ENCODE measurements at regions not wholly inside any gene's neighbourhood (a gene's known extent, or its start where the extent isn't known, plus 50 kb on each side); places are given as distances from the start of the nearest gene placed in this dataset.

DNA sequence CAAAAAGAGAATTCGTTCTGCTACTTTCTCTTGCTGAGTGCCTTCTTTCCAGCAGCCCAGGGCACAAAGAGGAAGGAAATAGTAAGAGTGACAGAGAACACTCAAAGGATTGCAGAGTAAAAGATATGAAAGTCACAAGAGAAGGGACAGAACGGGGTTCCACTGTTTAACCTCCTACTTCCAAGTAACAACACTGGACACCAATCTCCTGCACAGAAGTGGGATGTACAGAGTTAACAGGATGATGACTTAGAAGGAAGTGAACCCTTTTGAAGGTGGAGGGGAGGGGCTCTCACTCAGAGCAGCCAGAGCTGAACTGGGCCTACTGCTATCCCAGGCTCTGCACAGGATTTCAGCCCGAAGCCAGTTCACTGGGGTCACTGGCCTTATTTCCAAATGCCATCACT is 130.1 kb upstream of the PRICKLE2 start:
- intact Hi-C loops (cut with micrococcal nuclease): no loop called here

DNA sequence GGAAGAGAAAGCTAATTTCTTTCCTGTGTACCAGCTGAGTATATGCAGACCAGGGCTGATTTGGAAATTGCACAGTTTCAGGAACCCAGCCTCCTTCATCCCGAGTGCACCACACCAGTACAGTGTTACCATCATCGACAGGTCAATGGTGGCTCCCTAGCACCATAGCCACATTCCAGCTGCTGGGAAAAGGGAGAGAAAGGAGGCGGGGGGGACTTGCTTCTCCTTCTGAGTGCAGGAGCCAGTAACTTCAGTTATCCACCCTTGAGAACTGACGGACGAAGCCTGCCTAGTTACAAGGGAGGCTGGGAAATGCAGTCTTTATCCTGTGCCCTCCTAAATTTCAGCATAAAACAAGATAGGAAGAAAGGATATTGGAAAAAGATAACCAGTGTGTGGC is 129.7 kb upstream of the PRICKLE2 start:
- intact Hi-C loops (cut with micrococcal nuclease): no loop called here

DNA sequence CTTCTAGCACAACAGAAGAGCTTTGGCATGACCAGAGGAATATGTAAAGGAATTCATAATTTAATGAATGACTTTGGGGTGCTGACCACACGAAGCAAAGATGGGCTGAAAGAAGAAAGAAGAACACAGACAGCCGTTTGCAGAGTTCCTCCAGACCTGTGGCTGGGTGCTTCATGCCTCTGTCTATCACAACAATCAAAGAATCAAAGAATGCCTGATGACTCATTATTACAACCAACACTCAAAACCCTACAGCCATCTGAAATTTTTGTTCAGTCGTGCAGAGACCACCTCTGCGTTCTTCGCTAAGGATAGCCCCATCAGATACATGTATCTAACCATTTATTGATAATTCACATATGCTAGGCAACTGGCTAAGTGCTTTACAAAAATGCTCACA is 129.0 kb upstream of the PRICKLE2 start:
- intact Hi-C loops (cut with micrococcal nuclease): no loop called here

DNA sequence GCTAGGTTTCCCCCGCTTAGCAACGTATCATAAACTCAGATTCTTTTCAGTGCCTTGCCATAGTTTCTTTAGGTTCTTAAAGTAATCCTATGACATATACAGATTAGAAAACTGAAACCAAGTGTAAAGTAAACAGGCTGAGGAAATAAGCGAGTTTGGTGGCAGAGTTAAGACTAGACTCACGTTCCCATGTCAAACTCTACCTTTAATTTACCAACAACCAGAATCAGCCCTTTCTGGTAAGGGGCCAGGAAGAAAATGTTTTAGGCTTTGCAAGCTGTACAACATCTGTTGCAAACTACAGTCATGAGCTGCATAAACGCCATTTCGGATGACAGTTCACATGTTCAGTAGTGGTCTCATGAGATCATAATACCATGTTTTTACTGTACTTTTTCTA is 128.0 kb upstream of the PRICKLE2 start:
- intact Hi-C loops (cut with micrococcal nuclease): no loop called here

DNA sequence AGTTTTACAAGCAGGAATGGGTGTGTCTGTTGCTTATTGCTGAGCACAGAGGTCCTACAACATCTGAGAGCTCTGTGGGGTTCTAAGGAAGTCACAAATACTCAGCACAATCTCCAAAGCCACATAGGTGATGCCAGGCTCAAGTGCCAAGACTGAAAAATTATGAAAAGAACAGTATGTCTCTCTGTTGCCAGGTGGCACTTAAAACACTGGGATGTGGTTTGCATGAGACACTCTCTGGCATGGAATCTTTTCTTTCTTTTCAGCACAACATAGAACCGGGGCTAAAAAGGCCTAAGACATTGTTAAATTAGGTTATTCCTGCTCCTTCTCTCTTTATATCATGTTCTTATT is 127.3 kb upstream of the PRICKLE2 start:
- intact Hi-C loops (cut with micrococcal nuclease): no loop called here

DNA sequence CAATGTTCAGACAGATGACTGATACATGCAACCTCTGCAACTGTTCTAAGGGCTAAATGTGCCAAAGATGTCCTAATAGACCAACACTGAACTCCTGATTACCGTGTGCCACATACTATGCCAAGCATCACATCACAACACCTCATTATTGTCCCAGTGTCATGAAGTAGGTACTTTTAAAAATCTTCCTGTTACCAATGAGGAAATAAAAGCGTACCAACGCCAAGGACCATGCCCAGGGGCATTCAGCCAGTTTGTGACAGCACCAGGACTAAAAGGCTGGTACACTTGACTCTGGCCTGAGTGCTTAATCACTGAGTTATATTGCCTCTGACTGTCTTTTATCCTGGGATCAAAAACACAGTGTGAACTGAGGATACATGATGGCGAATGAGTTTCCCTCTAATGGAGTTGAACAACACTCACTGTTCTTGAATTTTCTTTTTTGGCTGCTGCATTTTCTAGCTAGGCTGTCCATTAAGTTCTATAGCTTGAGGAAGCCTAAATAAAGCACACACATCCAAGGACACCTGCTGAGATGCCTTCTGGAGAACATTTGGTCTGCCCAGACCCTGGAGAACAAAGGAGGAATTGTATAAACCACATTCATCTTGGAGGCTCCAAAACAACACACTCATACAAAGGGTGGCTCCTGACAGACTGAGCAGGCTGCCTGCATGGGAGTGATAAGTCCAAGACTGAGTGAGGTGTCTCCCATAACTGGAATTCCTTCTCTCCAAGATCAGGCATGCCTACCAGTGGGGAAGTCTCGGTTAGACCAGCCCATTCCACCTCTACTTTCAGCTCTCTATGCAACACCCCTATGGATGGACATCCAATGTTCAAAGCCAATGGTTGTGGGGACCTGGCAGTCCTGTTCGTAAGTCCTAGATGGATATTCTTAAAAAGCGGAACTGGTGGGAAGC is 126.7 kb upstream of the PRICKLE2 start:
- intact Hi-C loops (cut with micrococcal nuclease): loop anchor here (2.0 kb wide), 1 partner anchor 47 kb away; no protein-coding TSS in a partner anchor

DNA sequence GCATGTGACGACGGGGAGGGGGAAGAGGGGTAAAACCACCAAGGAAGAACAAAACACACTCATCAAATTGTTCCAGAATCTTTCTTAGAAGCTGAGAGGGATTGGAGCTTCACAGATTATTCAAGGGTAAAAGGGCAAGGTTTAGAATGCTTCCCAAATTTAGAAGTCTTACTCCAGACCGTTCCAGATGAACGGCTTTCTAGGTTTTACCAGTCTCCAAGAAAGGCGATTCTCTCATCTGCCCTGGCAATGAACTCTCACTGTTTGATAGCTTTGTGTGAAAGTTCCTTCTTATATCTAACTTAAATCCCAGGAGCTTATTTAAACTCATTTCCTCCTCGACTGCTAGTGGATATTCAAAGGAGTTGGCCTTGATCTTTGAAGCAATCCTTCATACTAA is 124.3 kb upstream of the PRICKLE2 start:
- intact Hi-C loops (cut with micrococcal nuclease): no loop called here

DNA sequence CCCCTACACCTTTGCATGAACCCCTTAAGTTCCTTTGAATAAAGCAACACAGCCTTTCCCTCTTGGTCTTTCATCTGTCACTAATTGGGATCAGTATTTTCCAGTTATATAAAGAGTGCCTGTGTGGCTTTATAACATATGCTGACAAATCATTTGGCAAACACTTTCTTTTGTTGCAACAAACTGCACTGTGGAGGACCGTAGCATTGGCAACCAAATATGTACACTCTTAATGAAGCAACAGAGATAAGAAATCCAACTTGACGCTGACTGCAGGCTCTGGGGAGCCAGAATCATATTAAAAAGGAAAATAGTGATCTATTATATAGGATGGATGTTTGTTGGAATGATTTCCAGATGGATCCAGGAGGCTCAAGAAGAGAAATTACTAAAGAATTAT is 120.1 kb upstream of the PRICKLE2 start:
- intact Hi-C loops (cut with micrococcal nuclease): no loop called here

DNA sequence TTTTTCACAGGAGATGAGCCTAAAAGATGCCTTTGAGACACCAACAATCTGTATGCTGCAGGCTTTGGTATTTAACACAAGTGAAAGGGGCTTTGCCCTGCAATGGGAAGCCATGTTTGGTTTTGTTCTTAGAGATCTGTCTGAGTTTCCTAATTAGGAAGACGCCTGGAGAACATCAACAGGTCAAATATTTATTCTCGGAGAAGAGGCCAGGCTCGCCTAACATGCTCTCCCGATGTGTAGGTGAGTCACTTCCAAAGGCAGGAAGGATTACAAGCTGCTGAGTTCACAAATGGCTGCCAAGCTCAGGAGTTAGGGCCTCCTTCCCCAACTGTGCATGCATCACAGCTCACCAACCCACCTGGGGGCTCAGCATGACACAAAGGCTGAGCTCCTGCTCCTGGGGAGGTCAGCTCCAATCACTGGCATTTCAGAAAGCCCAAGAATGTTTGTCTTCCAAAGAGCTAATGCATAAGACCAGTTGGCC is 119.5 kb upstream of the PRICKLE2 start:
- intact Hi-C loops (cut with micrococcal nuclease): no loop called here

DNA sequence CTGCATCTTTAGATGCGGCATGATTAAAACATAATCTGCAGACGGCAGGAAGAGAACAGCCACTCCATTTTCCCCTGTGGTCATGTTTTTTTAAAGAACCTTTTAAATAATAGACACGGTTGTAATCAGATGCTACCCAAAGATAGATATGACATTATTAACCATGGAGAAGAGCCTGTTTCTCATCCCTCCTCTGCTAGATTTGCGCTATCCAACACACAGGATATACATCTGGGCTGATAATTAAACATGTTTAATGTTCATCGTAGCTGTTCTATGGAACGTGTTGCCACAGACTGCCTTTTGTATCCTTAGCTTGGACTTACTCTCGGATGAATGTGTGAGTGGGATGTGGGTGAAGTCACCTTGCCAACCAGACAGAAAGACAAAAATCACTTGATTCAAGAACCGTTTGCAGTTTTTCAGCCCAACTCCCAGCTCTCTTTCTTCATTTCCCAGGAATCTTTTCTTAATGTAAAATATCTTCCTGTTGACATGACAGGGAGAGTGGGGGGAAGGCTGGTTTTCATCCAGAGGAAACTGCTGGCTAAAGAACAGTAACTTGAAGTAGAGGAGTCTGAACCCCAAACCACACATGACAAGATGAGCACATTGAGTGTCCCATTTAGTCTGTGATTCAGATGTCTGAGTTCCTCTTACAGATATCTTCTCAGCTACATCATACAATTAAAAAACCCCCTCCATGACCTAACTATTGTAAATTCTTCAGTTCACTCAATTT is 118.6 kb upstream of the PRICKLE2 start:
- intact Hi-C loops (cut with micrococcal nuclease): no loop called here

DNA sequence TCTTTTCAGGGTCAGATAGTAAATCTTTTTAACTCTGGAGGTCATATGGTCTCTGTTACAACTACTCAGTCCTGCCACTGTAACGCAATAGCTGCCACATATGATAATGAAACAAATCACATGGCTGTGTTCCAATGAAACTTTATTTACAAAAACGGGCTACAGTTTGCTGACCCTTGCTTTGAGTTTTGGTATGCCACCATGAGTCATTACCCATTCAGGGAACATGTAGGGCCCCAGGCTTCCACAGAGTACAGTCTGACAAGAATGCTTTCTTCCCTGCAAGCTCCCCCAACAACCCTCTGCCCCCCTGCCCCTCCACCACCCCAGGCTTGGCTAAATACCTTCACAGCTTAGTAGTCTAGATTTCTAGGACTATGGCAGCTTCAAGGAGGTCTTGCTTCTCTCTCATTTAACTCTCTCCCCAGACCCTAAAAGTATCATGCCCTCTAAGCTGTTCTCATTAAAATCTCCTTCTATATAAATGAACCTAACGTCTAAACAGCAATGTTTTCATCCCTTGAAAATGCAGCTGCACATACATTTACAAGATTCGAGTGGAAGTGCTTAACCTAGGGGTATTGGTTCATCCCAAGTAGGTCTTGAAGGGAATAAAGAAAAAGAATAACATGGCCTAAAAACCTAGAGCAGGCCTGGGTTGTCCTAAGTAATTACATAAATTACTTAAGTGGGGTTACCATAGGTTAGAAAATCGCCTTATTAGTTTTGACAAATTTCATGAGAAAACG is 117.8 kb upstream of the PRICKLE2 start:
- intact Hi-C loops (cut with micrococcal nuclease): no loop called here

DNA sequence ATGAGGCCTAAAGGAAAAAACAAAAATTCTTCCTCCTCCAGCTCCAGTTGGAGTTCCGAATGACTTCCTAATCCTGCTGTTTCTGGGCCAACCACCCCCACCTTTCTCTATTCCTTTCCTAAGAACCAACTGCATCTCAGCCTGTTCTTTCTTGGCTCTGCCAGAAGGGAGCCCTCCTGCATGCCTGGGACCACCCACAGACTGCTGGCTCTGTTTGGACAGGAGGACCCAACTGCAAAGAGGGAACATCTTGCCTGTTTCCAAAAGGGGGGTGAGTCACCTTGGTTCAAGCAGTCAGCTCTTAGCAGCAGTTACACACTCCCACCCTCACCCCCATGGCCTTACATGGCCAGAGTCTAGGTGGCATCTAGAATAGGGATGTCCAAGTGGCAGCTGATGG is 116.0 kb upstream of the PRICKLE2 start:
- intact Hi-C loops (cut with micrococcal nuclease): no loop called here

DNA sequence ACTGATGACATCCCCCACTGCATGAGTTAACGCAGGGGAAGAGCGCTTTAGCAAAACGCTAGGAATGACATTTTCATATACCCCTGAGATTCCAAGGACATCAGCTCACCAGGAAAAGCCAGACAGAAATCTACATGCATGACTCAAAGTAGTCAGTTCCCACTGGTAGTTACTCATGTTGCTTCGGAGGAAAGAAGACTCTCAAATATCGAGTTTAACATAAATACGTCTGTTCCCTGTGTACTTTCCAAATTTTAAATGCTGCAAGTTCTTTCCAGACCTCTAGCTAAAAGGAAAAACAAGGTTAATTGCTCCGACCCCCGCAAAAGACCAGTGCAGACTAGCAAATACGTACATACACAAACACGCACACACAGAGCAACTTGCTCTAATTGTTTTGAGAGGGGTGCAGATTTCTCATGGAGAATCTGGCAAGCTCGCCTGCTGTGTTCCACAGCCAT is 115.4 kb upstream of the PRICKLE2 start:
- intact Hi-C loops (cut with micrococcal nuclease): no loop called here

DNA sequence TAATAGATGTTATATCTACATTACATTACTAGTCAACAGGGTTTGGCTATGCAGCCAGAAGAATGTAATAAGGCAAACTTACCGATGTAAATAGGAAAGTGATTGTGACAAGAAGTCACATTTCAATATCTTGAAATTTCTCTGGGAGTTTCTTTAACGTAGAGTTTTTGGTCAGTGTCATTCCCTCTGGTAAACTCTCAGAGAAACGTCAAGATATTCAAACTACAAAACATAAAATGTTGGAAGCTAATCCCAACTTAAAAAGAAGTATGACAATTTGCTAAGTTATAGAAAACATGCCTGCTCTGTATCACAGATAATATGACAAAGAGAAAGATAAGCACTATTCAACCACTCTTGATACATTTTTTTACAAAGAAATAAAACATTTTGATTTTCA is 111.2 kb upstream of the PRICKLE2 start:
- intact Hi-C loops (cut with micrococcal nuclease): no loop called here

DNA sequence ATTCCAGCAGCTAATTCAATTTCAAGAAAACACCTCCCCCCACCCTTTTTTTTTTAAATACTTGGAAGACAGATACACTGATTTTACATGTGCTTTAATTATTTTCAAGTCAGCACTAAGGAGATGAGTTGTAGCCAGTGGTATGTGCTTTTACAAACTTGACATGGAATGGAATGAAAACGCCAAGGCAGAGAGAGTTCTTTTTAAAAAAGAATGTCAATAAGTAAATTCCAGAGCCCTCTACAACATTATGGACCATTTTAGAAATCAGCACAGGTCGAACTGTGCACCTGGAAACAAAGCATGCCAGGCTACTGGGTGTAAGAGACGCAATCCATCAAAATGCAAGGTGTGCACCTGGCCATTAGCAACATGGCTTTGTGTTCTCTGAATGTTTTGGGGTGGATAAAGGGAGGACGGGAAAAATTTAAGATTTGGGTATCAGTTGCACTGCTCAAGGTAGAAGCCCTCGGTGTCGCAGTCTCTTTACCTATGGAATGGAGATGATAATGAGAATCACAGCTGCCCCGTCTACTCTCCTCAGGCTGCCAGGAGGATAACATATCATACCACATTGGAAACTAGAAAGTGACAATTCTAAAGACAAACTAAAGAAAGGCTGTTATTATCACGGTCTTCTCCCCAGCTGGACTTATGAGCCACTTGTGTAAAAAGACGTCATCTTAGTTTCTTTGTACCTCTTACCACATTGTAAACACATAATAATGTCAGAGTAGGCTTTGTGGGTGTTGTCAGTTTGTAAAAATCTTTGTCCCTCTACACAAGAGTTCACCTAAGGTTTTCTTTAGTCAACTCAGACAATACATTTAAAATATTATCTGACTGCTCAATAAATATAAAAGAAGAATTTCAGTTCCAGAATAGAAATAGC is 107.4 kb upstream of the PRICKLE2 start:
- intact Hi-C loops (cut with micrococcal nuclease): no loop called here

DNA sequence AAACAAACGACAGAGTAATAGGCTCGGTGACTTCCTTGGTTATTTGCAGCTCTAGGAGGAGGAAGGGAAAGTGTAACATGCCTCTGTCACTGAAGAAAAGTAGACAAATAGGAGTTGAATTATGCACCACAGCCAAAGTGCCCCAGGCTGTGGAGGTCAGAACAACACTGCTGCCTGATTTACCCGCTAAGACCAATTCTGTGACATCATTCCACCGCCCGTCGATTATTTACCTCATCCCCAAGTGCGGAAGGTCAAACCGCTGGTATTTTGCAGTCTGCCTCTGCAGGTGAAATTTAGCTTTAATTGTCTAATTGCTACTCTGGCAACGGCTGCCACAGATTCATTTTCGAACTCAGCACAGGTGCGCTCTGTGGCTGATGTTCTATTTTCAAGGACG is 106.3 kb upstream of the PRICKLE2 start:
- intact Hi-C loops (cut with micrococcal nuclease): no loop called here

DNA sequence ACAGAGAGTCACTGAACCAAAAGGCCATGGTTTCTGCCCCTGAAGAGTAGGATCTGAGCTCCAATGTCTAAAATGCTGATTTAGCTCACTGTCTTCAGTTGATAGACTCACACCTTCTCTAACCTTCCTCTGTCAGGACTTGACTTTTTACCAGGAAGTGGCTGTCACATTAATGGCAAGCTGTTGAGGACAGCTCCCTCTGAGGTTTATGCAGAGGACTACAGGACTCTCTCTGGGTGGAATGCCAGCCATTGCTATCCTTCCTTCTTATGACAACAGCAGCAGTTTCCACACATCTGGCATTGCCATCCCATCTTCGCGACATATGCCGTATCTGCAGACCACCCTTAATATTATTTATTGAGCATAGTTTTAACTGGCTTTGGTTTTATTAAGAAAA is 103.8 kb upstream of the PRICKLE2 start:
- intact Hi-C loops (cut with micrococcal nuclease): no loop called here

DNA sequence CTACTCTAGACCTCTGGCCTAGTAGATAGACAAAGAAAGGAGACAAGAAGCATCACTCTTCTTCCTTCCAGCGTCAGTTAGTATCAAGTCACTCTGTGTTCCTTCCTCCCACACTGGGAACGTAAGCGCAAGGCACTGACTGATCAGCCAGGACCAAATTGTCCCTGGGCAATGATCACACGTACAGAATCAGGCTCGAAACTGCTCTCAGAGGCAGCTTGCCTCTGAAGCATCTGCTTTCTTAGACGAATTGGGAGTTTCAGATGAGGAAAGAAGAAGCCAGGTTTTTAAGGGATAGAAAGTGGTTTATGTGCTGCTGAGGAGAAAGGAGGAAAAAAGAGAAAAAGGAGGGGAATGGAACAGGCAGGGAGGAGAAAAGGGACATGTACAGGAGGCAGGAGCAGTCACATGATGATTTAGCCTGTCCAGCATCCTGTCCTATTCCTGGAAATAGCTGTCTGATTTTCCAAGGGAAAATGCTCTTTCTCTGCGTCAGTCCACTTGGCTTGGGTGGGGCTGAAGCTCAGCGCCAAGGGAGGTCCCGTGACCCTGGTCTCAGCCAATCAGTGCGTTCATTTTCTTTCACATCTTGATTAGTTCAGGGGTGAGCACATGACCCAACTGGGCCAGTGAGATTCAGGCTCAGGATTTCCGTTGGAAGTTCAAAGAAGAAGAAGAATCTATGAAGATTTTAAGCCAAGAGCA is 102.0 kb upstream of the PRICKLE2 start:
- intact Hi-C loops (cut with micrococcal nuclease): no loop called here

DNA sequence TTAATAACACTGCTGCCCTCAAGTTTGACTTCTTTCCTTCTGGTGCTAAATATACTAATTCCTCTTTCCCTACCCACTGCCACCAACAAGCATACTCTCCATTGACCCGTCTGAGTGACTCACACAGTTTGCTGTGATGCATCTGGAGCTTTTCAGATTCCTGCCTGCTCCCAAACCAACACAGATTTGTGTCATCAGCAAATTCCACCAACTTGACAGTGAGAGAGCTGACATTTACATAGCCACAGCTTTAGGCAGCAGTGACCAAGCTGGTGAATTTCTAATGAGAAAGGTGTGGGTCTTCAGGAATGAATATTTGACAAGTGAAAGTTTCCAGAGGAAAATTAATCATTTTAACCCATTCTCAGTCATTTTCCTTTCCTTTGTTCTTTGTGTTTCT is 96.5 kb upstream of the PRICKLE2 start:
- intact Hi-C loops (cut with micrococcal nuclease): no loop called here

DNA sequence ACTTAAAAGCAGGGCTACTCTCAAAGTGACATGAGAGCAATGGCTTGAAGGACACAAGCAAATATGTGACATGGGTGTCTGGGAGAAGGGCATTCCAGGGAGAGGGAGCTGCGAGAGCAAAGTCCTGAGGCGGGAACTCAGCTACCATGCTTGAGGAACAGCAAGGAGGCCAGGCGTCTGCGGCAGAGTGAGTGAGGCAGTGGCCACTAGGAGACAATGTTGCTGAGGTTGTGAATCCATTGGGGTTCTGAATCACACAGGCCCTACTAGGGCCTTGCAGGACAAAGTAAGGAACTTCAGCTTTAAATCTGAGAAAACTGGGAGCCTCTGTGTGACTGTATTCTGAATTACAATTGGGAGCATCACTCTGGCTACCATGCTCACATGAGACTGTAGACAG is 94.1 kb upstream of the PRICKLE2 start:
- intact Hi-C loops (cut with micrococcal nuclease): no loop called here

Measured in T-helper 2 cell treated with Interferon-gamma antibody and Interleukin-4, amounts not matched to agents 100 ng/mL and 5 ng/mL, for 36 hours (primary cell).